Dendritic cell treated with granulocyte-macrophage colony-stimulating factor and Interleukin-4, amounts not matched to agents 40 ng/mL and 50 ng/mL, for 4 days (primary cell): ENCODE measurements at regions not wholly inside any gene's neighbourhood (a gene's known extent, or its start where the extent isn't known, plus 50 kb on each side); places are given as distances from the start of the nearest gene placed in this dataset.

Experiments used
- H3K27ac Mint-ChIP-seq: one replicate; pipeline ENCODE4 v1.8.0; 2022; ENCODE audit warnings: mild to moderate bottlenecking, mixed read lengths
- H3K27me3 Mint-ChIP-seq: one replicate; pipeline ENCODE4 v1.8.0; 2022; ENCODE audit warnings: mild to moderate bottlenecking, mixed read lengths
- H3K36me3 Mint-ChIP-seq: one replicate; pipeline ENCODE4 v1.8.0; 2022; ENCODE audit warnings: low read depth, mixed read lengths
- H3K4me1 Mint-ChIP-seq: one replicate; pipeline ENCODE4 v1.8.0; 2022; ENCODE audit warnings: low read depth, mixed read lengths
- H3K4me3 Mint-ChIP-seq: one replicate; pipeline ENCODE4 v1.8.0; 2022; ENCODE audit warnings: mild to moderate bottlenecking, moderate library complexity, mixed read lengths
- H3K9me3 Mint-ChIP-seq: one replicate; pipeline ENCODE4 v1.8.0; 2022; ENCODE audit warnings: mixed read lengths
- intact Hi-C: fragments of 100-400 bp; cut with micrococcal nuclease; formaldehyde crosslinking; loops from one replicate; pipeline ENCODE4 v1.15.0; 2022

- H3K9me3 Mint-ChIP-seq: peaks cover 54% of the 10 kb centered on the region
- H3K27me3 Mint-ChIP-seq: no peaks in the 10 kb centered on the region
- H3K36me3 Mint-ChIP-seq: no peaks in the 10 kb centered on the region
- no peaks in the 10 kb centered on the region for H3K4me1 Mint-ChIP-seq
- H3K4me3 Mint-ChIP-seq: no peak overlapping the region
- no peak overlapping the region for H3K27ac Mint-ChIP-seq
- intact Hi-C loops: no loop called here
Measured at GRCh38 chr2:6237039-6237660, 545.0 kb downstream of the SOX11 start.

GRCh38 chr2:6249557-6249956 is 557.4 kb downstream of the SOX11 start:
- Mint-ChIP-seq H3K36me3 (no peaks in the 10 kb centered on the region), H3K27ac (no peak overlapping the region), H3K4me3 (no peak overlapping the region), H3K4me1 (no peaks in the 10 kb centered on the region), H3K9me3 (no peaks in the 10 kb centered on the region), H3K27me3 (no peaks in the 10 kb centered on the region)
- intact Hi-C loops: no loop called here

- Mint-ChIP-seq H3K4me1 (no peaks in the 10 kb centered on the region), H3K27ac (no peak overlapping the region), H3K9me3 (no peaks in the 10 kb centered on the region), H3K27me3 (no peaks in the 10 kb centered on the region), H3K36me3 (no peaks in the 10 kb centered on the region), H3K4me3 (no peak overlapping the region)
- intact Hi-C loops: no loop called here
Measured at GRCh38 chr2:6254441-6254840, 562.3 kb downstream of the SOX11 start.

DNA sequence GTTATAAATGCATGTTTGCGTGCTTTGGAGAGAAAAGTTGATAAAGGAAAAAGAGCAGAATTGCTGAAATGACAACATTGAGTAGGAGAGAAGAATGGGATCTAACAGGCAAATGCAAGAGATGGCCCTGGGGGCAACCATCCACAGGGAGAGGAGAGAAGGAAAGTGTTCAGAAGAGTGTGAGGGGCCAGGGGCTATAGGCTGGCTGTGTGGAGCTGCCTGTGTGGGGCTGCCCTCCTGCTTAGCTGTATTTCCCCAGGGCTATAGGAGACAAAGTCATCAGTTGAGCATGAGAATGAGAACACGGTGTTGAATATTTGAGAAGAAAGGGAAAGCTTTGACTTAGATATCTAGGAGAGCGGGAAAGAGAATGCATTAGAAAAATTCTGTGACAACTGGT is 572.0 kb downstream of the SOX11 start:
- Mint-ChIP-seq H3K9me3 (peaks cover 27% of the 10 kb centered on the region), H3K4me3 (no peak overlapping the region), H3K27ac (no peak overlapping the region), H3K4me1 (no peaks in the 10 kb centered on the region), H3K27me3 (no peaks in the 10 kb centered on the region), H3K36me3 (no peaks in the 10 kb centered on the region)
- intact Hi-C loops: no loop called here

DNA sequence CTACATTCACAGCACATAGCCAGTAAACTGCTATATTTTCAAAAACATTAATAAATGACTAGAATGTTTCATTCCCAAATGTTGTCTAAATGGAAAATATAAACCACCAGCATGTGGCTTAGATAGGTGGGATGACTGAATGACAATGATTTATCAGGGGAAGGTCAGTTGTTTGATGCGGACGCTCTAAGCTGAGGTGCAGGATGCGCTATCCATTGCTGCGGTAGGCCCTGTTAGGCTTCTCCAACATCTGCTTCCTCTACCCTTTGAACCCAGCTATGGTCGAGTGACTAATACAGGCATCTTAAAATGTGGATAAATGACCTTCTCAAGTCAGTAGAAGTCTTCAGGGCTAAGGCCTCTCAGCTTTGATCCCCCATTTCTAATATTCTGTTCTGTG is 584.2 kb downstream of the CMPK2 start:
- no peaks in the 10 kb centered on the region for H3K4me1 Mint-ChIP-seq
- no peak overlapping the region for H3K27ac Mint-ChIP-seq
- H3K4me3 Mint-ChIP-seq: no peak overlapping the region
- H3K36me3 Mint-ChIP-seq: no peaks in the 10 kb centered on the region
- no peaks in the 10 kb centered on the region for H3K9me3 Mint-ChIP-seq
- no peaks in the 10 kb centered on the region for H3K27me3 Mint-ChIP-seq
- intact Hi-C loops: no loop called here

DNA sequence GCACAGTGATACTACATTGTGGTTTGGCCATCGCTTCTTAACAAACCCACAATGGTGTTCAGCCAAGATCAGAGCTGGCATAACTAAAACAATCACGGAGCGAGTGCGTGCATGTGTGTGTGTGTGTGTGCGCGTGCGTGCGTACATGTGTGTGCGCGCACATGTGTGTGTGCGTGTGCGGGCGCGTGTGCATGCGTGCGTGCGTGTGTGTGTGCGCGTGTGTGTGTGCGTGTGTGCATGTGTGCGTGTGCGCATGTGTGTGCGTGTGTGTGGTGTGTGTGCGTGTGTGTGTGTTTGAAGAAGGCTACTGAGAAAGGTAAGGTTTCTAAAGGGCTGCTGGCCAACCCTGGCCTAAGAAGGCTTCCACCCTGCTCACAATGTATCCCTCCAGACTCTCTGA is 582.4 kb downstream of the CMPK2 start:
- intact Hi-C loops: no loop called here
- Mint-ChIP-seq H3K9me3 (no peaks in the 10 kb centered on the region), H3K36me3 (no peaks in the 10 kb centered on the region), H3K4me1 (no peaks in the 10 kb centered on the region), H3K27me3 (no peaks in the 10 kb centered on the region), H3K27ac (no peak overlapping the region), H3K4me3 (no peak overlapping the region)

GRCh38 chr2:6287406-6287805 is 578.3 kb downstream of the CMPK2 start:
- H3K27me3 Mint-ChIP-seq: no peaks in the 10 kb centered on the region
- H3K36me3 Mint-ChIP-seq: no peaks in the 10 kb centered on the region
- no peak overlapping the region for H3K27ac Mint-ChIP-seq
- intact Hi-C loops: no loop called here
- H3K4me3 Mint-ChIP-seq: no peak overlapping the region
- peaks cover 29% of the 10 kb centered on the region for H3K9me3 Mint-ChIP-seq
- no peaks in the 10 kb centered on the region for H3K4me1 Mint-ChIP-seq

DNA sequence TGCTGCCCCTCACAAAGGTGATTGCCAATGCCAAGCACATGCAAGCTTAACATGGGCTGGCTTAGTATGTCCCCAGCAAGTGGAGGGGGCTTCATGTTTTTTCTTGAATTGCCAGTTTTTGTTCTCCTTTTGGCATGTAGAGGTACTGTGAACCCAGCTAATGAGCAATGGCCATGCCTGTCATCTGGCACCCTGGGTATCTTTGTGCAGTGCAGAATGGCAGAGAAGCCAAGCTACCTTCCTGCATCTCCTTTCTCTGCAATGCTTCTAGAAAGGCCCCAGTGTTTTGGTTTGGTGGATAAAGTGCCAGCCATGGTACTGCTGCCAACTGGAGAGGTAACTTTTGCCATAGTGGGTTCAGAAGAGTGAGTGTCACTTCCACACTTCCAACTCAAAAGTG is 576.9 kb downstream of the CMPK2 start:
- Mint-ChIP-seq H3K4me3 (no peak overlapping the region), H3K27me3 (no peaks in the 10 kb centered on the region), H3K27ac (no peak overlapping the region), H3K36me3 (no peaks in the 10 kb centered on the region), H3K4me1 (no peaks in the 10 kb centered on the region), H3K9me3 (peaks cover 43% of the 10 kb centered on the region)
- intact Hi-C loops: no loop called here

DNA sequence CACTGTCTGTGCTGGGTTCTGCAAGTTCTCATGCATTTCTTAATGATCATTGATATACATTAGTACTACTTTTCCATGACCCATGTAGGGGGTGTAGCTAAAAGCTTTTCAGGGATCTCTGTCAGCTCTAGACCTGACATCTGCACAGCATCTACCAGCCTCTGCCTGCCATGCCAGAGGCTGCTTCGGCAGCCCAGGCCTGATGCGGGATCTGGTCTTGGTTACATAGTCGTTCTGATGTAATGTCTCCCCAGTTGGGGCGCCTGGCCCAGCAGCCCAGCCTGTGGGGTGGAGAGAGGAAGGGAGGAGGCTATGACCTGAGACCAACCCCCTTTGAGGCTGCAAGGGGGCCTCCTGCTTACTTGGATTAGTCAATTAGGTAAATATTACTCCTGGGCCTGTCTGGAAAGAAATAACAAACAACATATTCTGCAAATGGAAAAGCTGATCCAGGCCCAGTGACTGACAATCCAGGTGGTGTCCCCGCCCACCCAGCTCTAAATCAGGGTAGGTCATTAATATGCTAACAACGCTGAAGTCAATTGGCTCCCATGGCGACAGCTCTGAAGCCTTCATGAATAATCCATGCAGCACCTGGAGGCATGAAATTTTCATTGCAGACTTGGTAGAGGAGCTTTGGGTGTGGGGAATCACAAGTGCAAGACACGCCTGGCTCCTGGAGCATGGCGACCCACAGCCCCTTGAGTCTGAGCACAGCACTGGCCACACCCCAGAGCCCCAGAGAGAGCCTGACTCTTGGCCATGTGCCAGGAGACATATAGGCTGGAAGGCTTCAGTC is 575.3 kb downstream of the CMPK2 start:
- H3K4me3 Mint-ChIP-seq: no peak overlapping the region
- peaks cover 48% of the 10 kb centered on the region for H3K9me3 Mint-ChIP-seq
- no peak overlapping the region for H3K27ac Mint-ChIP-seq
- no peaks in the 10 kb centered on the region for H3K27me3 Mint-ChIP-seq
- H3K4me1 Mint-ChIP-seq: no peaks in the 10 kb centered on the region
- H3K36me3 Mint-ChIP-seq: no peaks in the 10 kb centered on the region
- intact Hi-C loops: no loop called here

DNA sequence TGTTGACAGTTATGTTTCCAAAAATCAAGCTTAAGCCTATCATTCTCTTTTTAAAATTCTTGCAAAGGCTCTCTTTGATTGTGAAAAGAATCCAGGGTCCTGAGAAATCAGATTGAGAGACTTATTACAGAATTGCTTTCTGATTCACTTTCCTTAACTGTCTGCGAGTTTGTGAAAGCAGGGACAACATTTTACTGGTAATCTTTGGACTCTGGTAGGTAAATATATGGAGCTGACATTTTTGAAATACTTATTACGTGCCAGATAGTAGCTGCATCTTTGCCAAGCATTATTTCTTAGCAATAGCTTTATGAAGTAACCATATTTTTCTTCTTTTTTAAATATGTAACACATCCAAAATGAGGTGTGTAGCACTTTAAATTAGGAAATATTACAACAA is 570.9 kb downstream of the CMPK2 start:
- Mint-ChIP-seq H3K4me1 (no peaks in the 10 kb centered on the region), H3K9me3 (peaks cover 59% of the 10 kb centered on the region), H3K27ac (no peak overlapping the region), H3K36me3 (no peaks in the 10 kb centered on the region), H3K27me3 (no peaks in the 10 kb centered on the region), H3K4me3 (no peak overlapping the region)
- intact Hi-C loops: no loop called here

DNA sequence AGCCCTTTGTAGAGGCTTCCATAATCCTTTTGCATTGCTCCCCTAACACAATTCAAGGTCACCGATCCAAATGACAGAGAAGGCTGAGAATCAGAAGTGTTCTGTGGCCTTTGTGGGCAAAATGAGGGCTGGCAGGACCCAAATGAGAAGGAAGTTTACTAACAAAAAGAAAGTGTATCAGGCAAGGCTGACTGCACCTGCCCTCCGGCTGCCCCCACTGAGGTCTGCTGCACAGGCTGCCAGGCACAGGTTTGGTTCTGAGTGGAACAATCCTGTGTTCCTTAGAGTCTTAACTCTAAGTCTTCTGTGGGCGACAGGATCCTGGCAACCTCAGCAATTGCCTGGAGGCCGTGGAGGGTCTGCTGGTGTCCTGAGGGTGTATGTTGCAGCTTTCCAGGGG is 568.5 kb downstream of the CMPK2 start:
- H3K27me3 Mint-ChIP-seq: no peaks in the 10 kb centered on the region
- H3K36me3 Mint-ChIP-seq: no peaks in the 10 kb centered on the region
- intact Hi-C loops: no loop called here
- no peaks in the 10 kb centered on the region for H3K4me1 Mint-ChIP-seq
- no peak overlapping the region for H3K27ac Mint-ChIP-seq
- H3K9me3 Mint-ChIP-seq: peaks cover 34% of the 10 kb centered on the region
- no peak overlapping the region for H3K4me3 Mint-ChIP-seq

GRCh38 chr2:6301426-6301825 is 564.3 kb downstream of the CMPK2 start:
- H3K4me3 Mint-ChIP-seq: no peak overlapping the region
- H3K27ac Mint-ChIP-seq: no peak overlapping the region
- H3K27me3 Mint-ChIP-seq: no peaks in the 10 kb centered on the region
- H3K36me3 Mint-ChIP-seq: no peaks in the 10 kb centered on the region
- H3K9me3 Mint-ChIP-seq: peaks cover 13% of the 10 kb centered on the region
- intact Hi-C loops: no loop called here
- no peaks in the 10 kb centered on the region for H3K4me1 Mint-ChIP-seq

GRCh38 chr2:6308986-6309385 is 556.7 kb downstream of the CMPK2 start:
- Mint-ChIP-seq H3K27me3 (no peaks in the 10 kb centered on the region), H3K4me1 (no peaks in the 10 kb centered on the region), H3K4me3 (no peak overlapping the region), H3K36me3 (no peaks in the 10 kb centered on the region), H3K9me3 (no peaks in the 10 kb centered on the region), H3K27ac (no peak overlapping the region)
- intact Hi-C loops: no loop called here

- H3K27ac Mint-ChIP-seq: no peak overlapping the region
- H3K36me3 Mint-ChIP-seq: no peaks in the 10 kb centered on the region
- H3K27me3 Mint-ChIP-seq: no peaks in the 10 kb centered on the region
- H3K4me3 Mint-ChIP-seq: no peak overlapping the region
- no peaks in the 10 kb centered on the region for H3K4me1 Mint-ChIP-seq
- intact Hi-C loops: no loop called here
- H3K9me3 Mint-ChIP-seq: no peaks in the 10 kb centered on the region
Measured at GRCh38 chr2:6309415-6310255, 556.1 kb downstream of the CMPK2 start.
